Neural progenitor cell (in vitro differentiated cells): ENCODE measurements at regions not wholly inside any gene's neighbourhood (a gene's known extent, or its start where the extent isn't known, plus 50 kb on each side); places are given as distances from the start of the nearest gene placed in this dataset.

Experiments
- CTCF ChIP-seq: fragments of 200-600 bp; sonication (generic); IDR thresholded peaks from 2 replicates; pipeline ENCODE4 v1.5.1; 2017; ENCODE audit warnings: antibody characterized with exemption, mild to moderate bottlenecking
- EZH2 ChIP-seq: fragments of 200-600 bp; sonication (generic); IDR thresholded peaks from 2 replicates; pipeline ENCODE4 v1.6.1; 2017; ENCODE audit warnings: antibody characterized with exemption, mild to moderate bottlenecking, moderate library complexity

DNA sequence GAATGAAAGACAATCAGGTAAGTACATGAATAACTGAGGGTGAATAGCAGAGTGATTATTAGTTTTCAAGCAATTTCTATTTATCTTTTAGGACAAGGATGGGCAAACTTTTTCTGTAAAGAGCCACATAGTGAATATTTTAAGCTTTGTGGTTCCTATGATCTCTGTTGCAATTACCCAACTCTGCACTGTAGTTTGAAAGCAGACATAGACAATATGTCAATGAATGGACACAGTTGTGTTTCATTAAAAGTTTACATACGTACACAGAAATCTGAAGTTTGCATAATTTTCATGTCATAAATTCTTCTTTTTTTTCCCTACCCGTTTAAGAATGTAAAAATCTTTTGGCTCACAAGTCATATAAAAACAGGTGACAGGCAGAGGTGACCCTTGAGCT lies 71.4 kb downstream of the ZNF281 start:
- TF ChIP-seq CTCF: no peak
- no peak for TF ChIP-seq EZH2
